Right lobe of liver (tissue), 4 donors: ENCODE measurements at regions not wholly inside any gene's neighbourhood (a gene's known extent, or its start where the extent isn't known, plus 50 kb on each side); places are given as distances from the start of the nearest gene placed in this dataset.

ENCODE experiments used
- CTCF ChIP-seq, 4 donors: fragments of 200-600 bp in 3 of 4; fragments of 450-650 bp in 1 of 4; IDR thresholded peaks; one replicate each; pipeline versions ENCODE4 v1.5.1 to v1.8.0; 2016 to 2022; ENCODE audit warnings: antibody characterized with exemption in 4 of 4, mild to moderate bottlenecking in 2 of 4
- POLR2A ChIP-seq: fragments of 450-650 bp; IDR thresholded peaks from one replicate; pipeline ENCODE4 v1.6.1; 2017; ENCODE audit warnings: antibody characterized with exemption, mild to moderate bottlenecking
- donor health status: DM: no; HTN: no; CAD: no.
- donor health status: DM: no; HTN: no; CAD: no.
- donor health status: DM: no; HTN: yes; CAD: no.

DNA sequence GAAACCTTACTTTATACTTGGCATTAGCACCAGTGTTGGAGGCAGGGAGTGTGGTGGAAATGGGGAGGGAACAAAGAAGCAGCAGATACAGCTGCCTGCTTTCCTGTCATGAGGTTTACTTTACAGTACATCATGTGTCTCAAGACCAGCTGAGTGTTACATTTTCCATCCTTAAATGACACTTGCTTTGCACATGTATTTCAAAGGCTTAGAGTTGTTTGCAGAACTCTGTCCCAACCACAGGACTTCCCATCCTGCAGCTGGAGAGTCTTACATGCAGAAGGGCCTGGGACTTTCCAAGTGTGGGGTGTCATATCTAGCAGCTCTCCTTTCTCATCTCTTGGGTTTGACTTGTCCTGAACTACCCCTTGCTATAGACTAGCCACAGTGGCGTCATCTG, 395.9 kb downstream of the DHX35 start:
- TF ChIP-seq CTCF (IDR thresholded peaks at IDR 0.05) = no peak
- TF ChIP-seq POLR2A = no peak
